ENCODE measurements at regions not wholly inside any gene's neighbourhood (a gene's known extent, or its start where the extent isn't known, plus 50 kb on each side); places are given as distances from the start of the nearest gene placed in this dataset.

DNA sequence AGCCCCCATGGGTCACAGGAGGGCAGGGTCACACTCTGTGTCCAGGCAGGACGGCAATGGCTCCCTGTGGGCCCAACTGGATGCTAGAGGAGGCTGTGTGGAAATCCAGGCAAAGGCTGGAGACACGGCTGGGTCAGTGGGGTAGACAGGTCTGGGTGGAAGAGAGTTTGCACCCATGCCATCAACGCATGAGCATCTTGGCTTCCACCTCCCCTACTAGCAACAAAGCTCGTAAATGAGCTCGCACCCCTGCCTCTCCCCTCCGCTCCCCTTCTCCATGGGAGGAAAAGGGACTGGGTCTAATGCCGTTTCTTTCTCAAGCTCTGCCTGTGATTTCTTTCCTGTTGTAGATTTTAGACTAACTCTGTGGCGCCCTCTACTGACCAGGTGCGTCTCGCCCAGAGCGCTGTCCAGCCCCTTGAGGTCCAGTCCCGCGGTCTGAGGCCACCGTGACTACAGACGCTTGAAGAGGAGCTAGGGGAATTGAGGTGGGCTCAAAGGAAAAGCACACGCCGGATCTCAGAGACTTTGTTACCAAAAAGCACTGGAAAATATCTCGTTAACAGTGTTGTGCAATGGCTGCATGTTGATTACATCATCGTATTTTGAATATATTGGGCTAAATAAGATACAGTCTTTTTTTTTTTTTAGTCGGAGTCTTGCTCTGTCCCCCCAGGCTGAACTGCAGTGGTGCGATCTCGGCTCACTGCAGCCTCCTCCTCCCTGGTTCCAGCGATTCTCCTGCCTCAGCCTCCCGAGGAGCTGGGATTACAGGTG is 50.7 kb upstream of the USP29 start:
- TF ChIP-seq, protein P1, sequence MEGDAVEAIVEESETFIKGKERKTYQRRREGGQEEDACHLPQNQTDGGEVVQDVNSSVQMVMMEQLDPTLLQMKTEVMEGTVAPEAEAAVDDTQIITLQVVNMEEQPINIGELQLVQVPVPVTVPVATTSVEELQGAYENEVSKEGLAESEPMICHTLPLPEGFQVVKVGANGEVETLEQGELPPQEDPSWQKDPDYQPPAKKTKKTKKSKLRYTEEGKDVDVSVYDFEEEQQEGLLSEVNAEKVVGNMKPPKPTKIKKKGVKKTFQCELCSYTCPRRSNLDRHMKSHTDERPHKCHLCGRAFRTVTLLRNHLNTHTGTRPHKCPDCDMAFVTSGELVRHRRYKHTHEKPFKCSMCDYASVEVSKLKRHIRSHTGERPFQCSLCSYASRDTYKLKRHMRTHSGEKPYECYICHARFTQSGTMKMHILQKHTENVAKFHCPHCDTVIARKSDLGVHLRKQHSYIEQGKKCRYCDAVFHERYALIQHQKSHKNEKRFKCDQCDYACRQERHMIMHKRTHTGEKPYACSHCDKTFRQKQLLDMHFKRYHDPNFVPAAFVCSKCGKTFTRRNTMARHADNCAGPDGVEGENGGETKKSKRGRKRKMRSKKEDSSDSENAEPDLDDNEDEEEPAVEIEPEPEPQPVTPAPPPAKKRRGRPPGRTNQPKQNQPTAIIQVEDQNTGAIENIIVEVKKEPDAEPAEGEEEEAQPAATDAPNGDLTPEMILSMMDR (IDR thresholded peaks at IDR 0.05), result peak in 1 of 3 experiments; percentile 31
- no peak for TF ChIP-seq POLR2A (IDR thresholded peaks at IDR 0.05)
